ENCODE measurements at regions not wholly inside any gene's neighbourhood (a gene's known extent, or its start where the extent isn't known, plus 50 kb on each side); places are given as distances from the start of the nearest gene placed in this dataset.

DNA sequence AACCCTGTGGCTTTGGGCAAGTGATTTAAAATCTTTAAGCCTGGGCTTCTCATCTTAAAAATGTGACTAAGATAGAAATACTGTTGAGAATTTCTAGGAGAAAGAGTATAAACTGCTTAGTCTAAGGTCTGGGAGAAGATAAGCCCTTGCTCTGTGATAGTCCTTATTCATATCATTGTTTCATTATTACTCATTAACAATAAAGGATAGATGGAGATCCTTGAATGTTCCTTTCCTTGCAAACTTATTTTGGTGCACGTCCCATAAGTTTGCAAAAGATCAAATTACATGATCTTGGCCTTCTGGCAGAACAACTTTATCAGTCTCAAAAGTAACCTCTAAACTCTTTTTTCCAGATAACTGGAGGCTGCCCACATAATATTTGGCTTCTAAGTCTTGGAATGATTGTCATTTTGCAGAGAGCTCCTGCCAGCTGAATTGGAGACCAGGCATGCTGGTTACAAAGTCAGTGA is 138.3 kb downstream of the FAM124B start:
- TF ChIP-seq, protein P1, sequence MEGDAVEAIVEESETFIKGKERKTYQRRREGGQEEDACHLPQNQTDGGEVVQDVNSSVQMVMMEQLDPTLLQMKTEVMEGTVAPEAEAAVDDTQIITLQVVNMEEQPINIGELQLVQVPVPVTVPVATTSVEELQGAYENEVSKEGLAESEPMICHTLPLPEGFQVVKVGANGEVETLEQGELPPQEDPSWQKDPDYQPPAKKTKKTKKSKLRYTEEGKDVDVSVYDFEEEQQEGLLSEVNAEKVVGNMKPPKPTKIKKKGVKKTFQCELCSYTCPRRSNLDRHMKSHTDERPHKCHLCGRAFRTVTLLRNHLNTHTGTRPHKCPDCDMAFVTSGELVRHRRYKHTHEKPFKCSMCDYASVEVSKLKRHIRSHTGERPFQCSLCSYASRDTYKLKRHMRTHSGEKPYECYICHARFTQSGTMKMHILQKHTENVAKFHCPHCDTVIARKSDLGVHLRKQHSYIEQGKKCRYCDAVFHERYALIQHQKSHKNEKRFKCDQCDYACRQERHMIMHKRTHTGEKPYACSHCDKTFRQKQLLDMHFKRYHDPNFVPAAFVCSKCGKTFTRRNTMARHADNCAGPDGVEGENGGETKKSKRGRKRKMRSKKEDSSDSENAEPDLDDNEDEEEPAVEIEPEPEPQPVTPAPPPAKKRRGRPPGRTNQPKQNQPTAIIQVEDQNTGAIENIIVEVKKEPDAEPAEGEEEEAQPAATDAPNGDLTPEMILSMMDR (IDR thresholded peaks at IDR 0.05; ENCODE audit: low read depth, low read length) = no peak
- no peak for DNase-seq (ENCODE audit: extremely low read depth, low read depth)

DNA sequence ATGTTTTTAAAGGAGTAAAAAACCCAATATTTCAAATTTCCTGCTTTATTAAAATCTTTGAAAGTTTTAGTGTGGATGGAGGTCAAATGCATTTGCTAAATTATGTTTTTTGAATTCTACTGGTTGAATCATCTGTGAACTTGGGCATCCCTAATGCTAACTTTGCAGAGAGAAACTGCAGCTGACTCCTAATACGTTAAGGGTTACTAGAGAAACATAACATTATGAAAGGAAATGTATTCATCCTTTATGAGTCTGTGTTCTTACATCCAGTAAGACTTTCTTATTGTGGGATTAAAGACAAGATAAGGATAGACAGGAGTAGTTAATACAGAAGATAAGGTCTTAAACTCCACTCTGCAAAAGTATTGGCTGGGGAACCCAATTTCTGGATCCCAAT is 140.6 kb downstream of the FAM124B start:
- TF ChIP-seq, protein P1 (IDR thresholded peaks at IDR 0.05; ENCODE audit: low read depth, low read length) = no peak
- DNase-seq (ENCODE audit: extremely low read depth, low read depth) = no peak

DNA sequence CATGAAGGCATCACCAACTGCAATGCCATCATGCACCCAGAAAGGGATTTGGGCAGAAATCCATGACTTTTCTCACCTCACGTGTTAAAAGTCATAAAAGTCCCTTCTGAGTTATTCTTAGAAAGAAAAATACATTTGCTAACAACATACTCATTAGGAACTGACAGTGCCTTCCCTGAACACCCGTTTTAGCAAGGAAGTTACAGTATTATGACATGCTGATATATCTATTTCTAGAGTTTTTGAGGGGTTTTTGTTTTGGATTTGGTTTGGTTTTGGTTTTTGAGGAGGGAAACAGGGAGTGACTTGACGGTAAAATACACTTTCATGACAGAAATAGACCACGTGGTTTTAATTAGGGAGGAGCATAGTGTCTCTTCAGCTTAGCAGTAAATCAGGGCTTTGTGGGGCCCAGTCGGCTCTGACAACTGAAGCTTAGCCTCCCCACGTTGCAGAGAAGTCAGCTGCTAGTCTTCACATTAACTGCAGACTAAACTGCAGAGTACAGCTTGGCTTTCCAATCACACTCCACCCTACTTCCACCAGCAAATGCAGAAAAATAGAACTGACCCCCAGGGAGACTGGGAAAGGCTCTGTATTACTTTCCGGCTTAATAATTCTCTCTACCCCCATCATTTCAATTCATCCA is 141.4 kb downstream of the FAM124B start:
- DNase-seq (ENCODE audit: extremely low read depth, low read depth) = no peak
- TF ChIP-seq, protein P1 (IDR thresholded peaks at IDR 0.05; ENCODE audit: low read depth, low read length) = no peak

DNA sequence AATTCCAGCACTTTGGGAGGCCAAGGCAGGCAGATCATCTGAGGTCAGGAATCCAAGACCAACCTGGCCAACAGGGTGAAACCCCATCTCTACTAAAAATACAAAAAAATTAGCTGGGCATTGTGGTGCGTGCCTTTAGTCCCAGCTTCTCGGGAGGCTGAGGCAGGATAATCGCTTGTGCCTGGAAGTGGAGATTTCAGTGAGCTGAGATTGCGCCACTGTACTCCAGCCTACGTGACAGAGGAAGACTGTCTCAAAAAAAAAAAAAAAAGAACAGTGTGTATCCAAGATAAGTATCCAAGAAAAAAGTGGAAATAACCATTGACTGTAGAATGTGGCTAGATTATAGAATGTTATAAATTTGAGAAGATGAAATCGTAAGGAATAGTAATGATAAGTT is 142.1 kb downstream of the FAM124B start:
- TF ChIP-seq, protein P1 (IDR thresholded peaks at IDR 0.05; ENCODE audit: low read depth, low read length) = no peak
- DNase-seq (ENCODE audit: extremely low read depth, low read depth) = no peak

DNA sequence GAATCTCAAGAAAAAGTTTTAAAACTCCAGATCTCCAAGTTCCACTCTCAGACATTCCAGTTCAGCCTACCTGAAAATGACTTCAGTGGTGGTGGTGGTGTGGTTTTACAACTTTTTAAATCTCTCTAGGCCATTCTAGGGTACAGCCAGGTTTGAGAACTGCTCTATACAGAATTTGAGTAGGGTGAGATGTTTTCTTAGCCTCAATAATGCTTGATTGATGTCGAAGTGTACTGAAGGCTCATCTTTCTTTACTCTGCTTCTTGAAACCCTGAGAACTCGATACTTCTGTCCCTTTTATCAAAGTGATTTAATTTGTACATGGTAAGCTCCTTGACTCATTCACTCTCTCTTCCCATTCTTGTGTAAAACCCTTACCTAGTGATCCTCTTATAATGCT is 143.8 kb downstream of the FAM124B start:
- no peak for DNase-seq (ENCODE audit: extremely low read depth, low read depth)

DNA sequence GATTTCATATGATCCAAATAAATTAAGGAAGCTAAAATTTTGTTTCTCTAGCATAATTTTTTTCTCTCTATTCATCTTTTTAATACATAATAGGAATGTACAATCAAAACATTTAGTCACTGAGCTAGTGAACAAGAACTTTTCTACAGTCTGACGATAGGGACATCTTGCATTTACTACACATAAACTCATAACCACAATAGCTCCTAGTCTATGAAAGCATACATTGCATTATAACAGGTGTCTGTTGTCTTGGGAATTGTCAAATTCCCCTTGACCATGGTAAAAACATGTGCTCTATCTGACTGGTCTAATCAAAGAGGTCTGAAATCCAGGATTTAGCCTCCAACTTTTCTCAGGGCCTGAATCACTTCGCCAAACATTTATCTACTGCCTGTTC is 144.8 kb downstream of the FAM124B start:
- no peak for DNase-seq (ENCODE audit: extremely low read depth, low read depth)

More for the DNA sequence above, 143.8 kb downstream of the FAM124B start:
- TF ChIP-seq, protein P1 (IDR thresholded peaks at IDR 0.05; ENCODE audit: low read depth, low read length) = no peak

DNA sequence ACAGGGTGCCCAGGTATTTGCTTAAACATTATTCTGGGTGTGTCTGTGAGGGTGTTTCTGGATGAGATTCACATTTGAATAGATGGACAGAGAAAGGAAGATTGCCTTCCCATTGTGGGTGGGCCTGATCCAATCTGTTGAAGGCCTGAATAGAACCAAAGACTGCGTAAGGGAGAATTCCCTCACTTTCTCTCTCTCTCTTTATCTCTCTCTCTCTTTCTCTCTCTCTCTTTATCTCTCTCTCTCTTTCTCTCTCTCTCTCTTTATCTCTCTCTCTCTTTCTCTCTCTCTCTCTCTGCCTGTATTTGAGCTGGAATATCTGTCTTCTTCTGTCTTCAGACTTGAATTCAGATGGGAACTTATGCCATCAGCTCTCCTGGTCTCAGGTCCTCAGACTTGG is 148.4 kb downstream of the FAM124B start:
- DNase-seq (ENCODE audit: extremely low read depth, low read depth) = no peak
- TF ChIP-seq, protein P1 (IDR thresholded peaks at IDR 0.05; ENCODE audit: low read depth, low read length) = no peak

More for the DNA sequence above, 144.8 kb downstream of the FAM124B start:
- TF ChIP-seq, protein P1 (IDR thresholded peaks at IDR 0.05; ENCODE audit: low read depth, low read length) = no peak

Measured in AG09319 (cell line).